WTC11 (cell line): ENCODE measurements at regions not wholly inside any gene's neighbourhood (a gene's known extent, or its start where the extent isn't known, plus 50 kb on each side); places are given as distances from the start of the nearest gene placed in this dataset.
A peak's percentile ranks its signal among the peaks of the same experiment; 100 is the strongest.
"Not testable (repeated sequence)": the region's sequence is repeated elsewhere in the genome, so short reads cannot be mapped to it uniquely, and the experiment has no call there.

Experiments
- ATAC-seq: fragments of 200-7000 bp; cut with Tn5 transposase; 2 replicates; pipeline ENCODE4 v1.10.0; 2021; ENCODE audit warnings: mild to moderate bottlenecking, moderate library complexity
- CTCF ChIA-PET: fragments of 300-600 bp; sonication (Branson Sonifier 250); formaldehyde crosslinking; loops from one replicate; lab custom pipeline; 2021; ENCODE audit warnings: antibody characterized with exemption; lab: Charles Lee
- POLR2A ChIA-PET: fragments of 350-600 bp; sonication (Branson Sonifier 250); formaldehyde crosslinking; loops from one replicate; lab custom pipeline; 2021; ENCODE audit warnings: antibody characterized with exemption; lab: Charles Lee
- DNase-seq: peaks from one replicate; pipeline ENCODE4 v3.0.0; 2021; ENCODE audit warnings: low spot score
- H3K27ac Mint-ChIP-seq: 2 replicates; pipeline ENCODE4 v1.8.0; 2021; ENCODE audit warnings: mixed read lengths
- H3K27me3 Mint-ChIP-seq: 2 replicates; pipeline ENCODE4 v1.8.0; 2021; ENCODE audit warnings: low read depth, mild to moderate bottlenecking, moderate library complexity, mixed read lengths
- H3K36me3 Mint-ChIP-seq: 2 replicates; pipeline ENCODE4 v1.8.0; 2021; ENCODE audit warnings: mixed read lengths
- H3K4me1 Mint-ChIP-seq: 2 replicates; pipeline ENCODE4 v1.8.0; 2022; ENCODE audit warnings: mixed read lengths
- H3K4me3 Mint-ChIP-seq: 2 replicates; pipeline ENCODE4 v1.8.0; 2021; ENCODE audit warnings: mild to moderate bottlenecking, moderate library complexity, mixed read lengths
- H3K9me3 Mint-ChIP-seq: 2 replicates; pipeline ENCODE4 v1.8.0; 2021; ENCODE audit warnings: mixed read lengths
- CBFB ChIP-seq: sonication (generic); formaldehyde crosslinking; IDR thresholded peaks from 2 replicates; pipeline ENCODE4 v1.8.1; 2022; ENCODE audit warnings: mild to moderate bottlenecking, low read depth, missing genetic modification reagents
- ELF4 ChIP-seq: sonication (generic); formaldehyde crosslinking; IDR thresholded peaks from 2 replicates; pipeline ENCODE4 v1.8.1; 2022; ENCODE audit warnings: low read depth, mild to moderate bottlenecking, moderate library complexity, missing genetic modification reagents
- FOXP1 ChIP-seq: sonication (generic); formaldehyde crosslinking; IDR thresholded peaks from 2 replicates; pipeline ENCODE4 v1.8.0; 2022; ENCODE audit warnings: missing genetic modification reagents, mild to moderate bottlenecking, moderate library complexity, borderline replicate concordance
- GABPB1 ChIP-seq: sonication (generic); formaldehyde crosslinking; IDR thresholded peaks from 2 replicates; pipeline ENCODE4 v1.8.1; 2023; ENCODE audit warnings: mild to moderate bottlenecking, missing genetic modification reagents
- HMGA2 ChIP-seq: fragments of 250-450 bp; sonication (Bioruptor Pico); IDR thresholded peaks from 2 replicates; pipeline ENCODE4 v1.4.0; 2021; ENCODE audit warnings: mild to moderate bottlenecking, moderate library complexity
- IRF1 ChIP-seq: sonication (generic); formaldehyde crosslinking; IDR thresholded peaks from 2 replicates; pipeline ENCODE4 v1.8.0; 2023; ENCODE audit warnings: missing genetic modification reagents
- MYBL2 ChIP-seq: sonication (generic); formaldehyde crosslinking; IDR thresholded peaks from 2 replicates; pipeline ENCODE4 v1.8.1; 2023; ENCODE audit warnings: mild to moderate bottlenecking, moderate library complexity, missing genetic modification reagents
- SOX15 ChIP-seq: fragments of 250-450 bp; sonication (Bioruptor Pico); IDR thresholded peaks from 2 replicates; pipeline ENCODE4 v1.9.0; 2021; ENCODE audit warnings: mild to moderate bottlenecking
- TEAD1 ChIP-seq: sonication (generic); formaldehyde crosslinking; IDR thresholded peaks from 2 replicates; pipeline ENCODE4 v1.8.0; 2022; ENCODE audit warnings: mild to moderate bottlenecking, missing genetic modification reagents
- ZMAT4 ChIP-seq: fragments of 250-450 bp; sonication (Bioruptor Pico); IDR thresholded peaks from 2 replicates; pipeline ENCODE4 v1.9.0; 2021; ENCODE audit warnings: mild to moderate bottlenecking
- ZNF138 ChIP-seq: sonication (generic); formaldehyde crosslinking; conservative IDR thresholded peaks from 2 replicates; pipeline ENCODE4 v1.8.1; 2022; ENCODE audit warnings: mild to moderate bottlenecking, moderate library complexity, missing genetic modification reagents
- ZNF512 ChIP-seq: sonication (generic); formaldehyde crosslinking; IDR thresholded peaks from 2 replicates; pipeline ENCODE4 v1.8.1; 2022; ENCODE audit warnings: missing genetic modification reagents, borderline replicate concordance
- TF ChIP-seq, protein P1 (sequence below): fragments of 200-600 bp; IDR thresholded peaks from 2 replicates; pipeline ENCODE4 v1.8.0; 2022; ENCODE audit warnings: antibody characterized with exemption
- TF ChIP-seq, protein P2 (sequence below): sonication (generic); formaldehyde crosslinking; conservative IDR thresholded peaks from 2 replicates; pipeline ENCODE4 v1.8.1; 2023; ENCODE audit warnings: mild to moderate bottlenecking, low read depth, missing genetic modification reagents, moderate library complexity
- TF ChIP-seq, protein P3 (sequence below): fragments of 250-450 bp; sonication (Bioruptor Pico); IDR thresholded peaks from 2 replicates; pipeline ENCODE4 v1.9.0; 2021; ENCODE audit warnings: moderate library complexity, mild to moderate bottlenecking, inconsistent platforms, borderline replicate concordance
- TF ChIP-seq, protein P4 (sequence below): sonication (generic); formaldehyde crosslinking; IDR thresholded peaks from 2 replicates; pipeline ENCODE4 v1.8.1; 2022; ENCODE audit warnings: low read depth, mild to moderate bottlenecking, moderate library complexity, missing genetic modification reagents, borderline replicate concordance

GRCh38 chr4:123235431-123235830 lies 161.2 kb upstream of the SPRY1 start:
- H3K36me3 Mint-ChIP-seq = peaks cover 20% of the 10 kb centered on the region
- H3K4me3 Mint-ChIP-seq = no peak overlapping the region
- no peaks in the 10 kb centered on the region for H3K27me3 Mint-ChIP-seq
- POLR2A ChIA-PET = no interaction called here
- H3K9me3 Mint-ChIP-seq = peaks cover 8% of the 10 kb centered on the region
- peak overlapping the region; percentile 53; the same call in 1 of the 2 replicates for H3K27ac Mint-ChIP-seq
- DNase-seq (no peak), ATAC-seq (no peak)
- CTCF ChIA-PET = no interaction called here
- H3K4me1 Mint-ChIP-seq = peaks cover 39% of the 10 kb centered on the region
- no peak for TF ChIP-seq MYBL2 (CRISPR knock-in tag)
- TF ChIP-seq CBFB (CRISPR knock-in tag) = no peak
- no peak for TF ChIP-seq GABPB1 (CRISPR knock-in tag)
- no peak for TF ChIP-seq ELF4 (CRISPR knock-in tag)
- TF ChIP-seq ZMAT4 (CRISPR knock-in tag) = no peak
- TF ChIP-seq IRF1 (CRISPR knock-in tag) = no peak
- TF ChIP-seq, protein P1, sequence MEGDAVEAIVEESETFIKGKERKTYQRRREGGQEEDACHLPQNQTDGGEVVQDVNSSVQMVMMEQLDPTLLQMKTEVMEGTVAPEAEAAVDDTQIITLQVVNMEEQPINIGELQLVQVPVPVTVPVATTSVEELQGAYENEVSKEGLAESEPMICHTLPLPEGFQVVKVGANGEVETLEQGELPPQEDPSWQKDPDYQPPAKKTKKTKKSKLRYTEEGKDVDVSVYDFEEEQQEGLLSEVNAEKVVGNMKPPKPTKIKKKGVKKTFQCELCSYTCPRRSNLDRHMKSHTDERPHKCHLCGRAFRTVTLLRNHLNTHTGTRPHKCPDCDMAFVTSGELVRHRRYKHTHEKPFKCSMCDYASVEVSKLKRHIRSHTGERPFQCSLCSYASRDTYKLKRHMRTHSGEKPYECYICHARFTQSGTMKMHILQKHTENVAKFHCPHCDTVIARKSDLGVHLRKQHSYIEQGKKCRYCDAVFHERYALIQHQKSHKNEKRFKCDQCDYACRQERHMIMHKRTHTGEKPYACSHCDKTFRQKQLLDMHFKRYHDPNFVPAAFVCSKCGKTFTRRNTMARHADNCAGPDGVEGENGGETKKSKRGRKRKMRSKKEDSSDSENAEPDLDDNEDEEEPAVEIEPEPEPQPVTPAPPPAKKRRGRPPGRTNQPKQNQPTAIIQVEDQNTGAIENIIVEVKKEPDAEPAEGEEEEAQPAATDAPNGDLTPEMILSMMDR = no peak

DNA sequence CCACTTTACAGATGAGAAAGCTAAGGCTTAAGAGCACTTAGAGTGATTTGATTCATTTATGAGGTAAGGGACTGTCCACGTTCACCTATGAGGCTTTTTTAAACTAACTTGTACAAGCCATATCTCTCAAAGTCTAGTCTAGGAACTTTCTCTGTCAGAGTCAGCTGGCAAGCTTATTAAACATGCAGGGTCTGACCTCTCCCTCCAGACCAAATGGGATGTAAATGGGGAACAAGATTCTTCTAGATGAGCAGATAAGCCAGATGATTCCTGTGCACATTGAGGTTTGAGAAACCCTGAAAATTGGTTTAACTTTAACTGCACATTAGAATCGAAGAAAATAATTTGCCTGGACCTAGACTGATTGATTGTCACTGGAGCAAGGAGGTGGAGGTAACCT lies 160.0 kb upstream of the SPRY1 start:
- ChIA-PET POLR2A (no interaction called here), CTCF (no interaction called here)
- Mint-ChIP-seq H3K36me3 (peaks cover 20% of the 10 kb centered on the region), H3K4me3 (no peak overlapping the region), H3K27me3 (no peaks in the 10 kb centered on the region), H3K4me1 (peaks cover 27% of the 10 kb centered on the region), H3K9me3 (peaks cover 10% of the 10 kb centered on the region), H3K27ac (no peak overlapping the region)
- DNase-seq (no peak), ATAC-seq (no peak)
- TF ChIP-seq FOXP1 (CRISPR knock-in tag) (no peak), HMGA2 (CRISPR knock-in tag) (no peak)

- POLR2A ChIA-PET, DNase-seq, H3K27me3 Mint-ChIP-seq, H3K27ac Mint-ChIP-seq, CTCF ChIA-PET, H3K4me3 Mint-ChIP-seq, H3K4me1 Mint-ChIP-seq, ATAC-seq: not testable (repeated sequence)
- Mint-ChIP-seq H3K9me3 (peaks cover 27% of the 10 kb centered on the region), H3K36me3 (peaks cover 20% of the 10 kb centered on the region)
Measured at GRCh38 chr4:123240286-123240685, 156.3 kb upstream of the SPRY1 start.

DNA sequence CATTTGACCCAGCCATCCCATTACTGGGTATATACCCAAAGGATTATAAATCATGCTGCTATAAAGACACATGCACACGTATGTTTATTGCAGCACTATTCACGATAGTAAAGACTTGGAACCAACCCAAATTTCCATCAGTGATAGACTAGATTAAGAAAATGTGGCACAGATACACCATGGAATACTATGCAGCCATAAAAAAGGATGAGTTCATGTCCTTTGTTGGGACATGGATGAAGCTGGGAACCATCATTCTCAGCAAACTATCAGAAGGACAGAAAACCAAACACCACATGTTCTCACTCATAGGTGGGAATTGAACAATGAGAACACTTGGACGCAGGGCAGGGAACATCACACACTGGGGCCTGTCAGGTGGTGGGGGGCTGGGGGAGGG lies 153.4 kb upstream of the SPRY1 start:
- ATAC-seq, H3K36me3 Mint-ChIP-seq, DNase-seq, POLR2A ChIA-PET, CTCF ChIA-PET, H3K27me3 Mint-ChIP-seq, H3K4me3 Mint-ChIP-seq, H3K4me1 Mint-ChIP-seq, H3K27ac Mint-ChIP-seq: not testable (repeated sequence)
- peaks cover 27% of the 10 kb centered on the region for H3K9me3 Mint-ChIP-seq

GRCh38 chr4:123244137-123244536 lies 152.5 kb upstream of the SPRY1 start:
- Mint-ChIP-seq H3K9me3 (peaks cover 19% of the 10 kb centered on the region), H3K4me3 (no peak overlapping the region), H3K36me3 (peaks cover under 1% of the 10 kb centered on the region; the same call in 1 of the 2 replicates), H3K4me1 (peaks cover 4% of the 10 kb centered on the region), H3K27me3 (no peaks in the 10 kb centered on the region), H3K27ac (no peak overlapping the region)
- POLR2A ChIA-PET = no interaction called here
- CTCF ChIA-PET = no interaction called here
- no peak for DNase-seq
- ATAC-seq = peak; percentile 77; the same call in 1 of the 2 replicates
- TF ChIP-seq, protein P2, sequence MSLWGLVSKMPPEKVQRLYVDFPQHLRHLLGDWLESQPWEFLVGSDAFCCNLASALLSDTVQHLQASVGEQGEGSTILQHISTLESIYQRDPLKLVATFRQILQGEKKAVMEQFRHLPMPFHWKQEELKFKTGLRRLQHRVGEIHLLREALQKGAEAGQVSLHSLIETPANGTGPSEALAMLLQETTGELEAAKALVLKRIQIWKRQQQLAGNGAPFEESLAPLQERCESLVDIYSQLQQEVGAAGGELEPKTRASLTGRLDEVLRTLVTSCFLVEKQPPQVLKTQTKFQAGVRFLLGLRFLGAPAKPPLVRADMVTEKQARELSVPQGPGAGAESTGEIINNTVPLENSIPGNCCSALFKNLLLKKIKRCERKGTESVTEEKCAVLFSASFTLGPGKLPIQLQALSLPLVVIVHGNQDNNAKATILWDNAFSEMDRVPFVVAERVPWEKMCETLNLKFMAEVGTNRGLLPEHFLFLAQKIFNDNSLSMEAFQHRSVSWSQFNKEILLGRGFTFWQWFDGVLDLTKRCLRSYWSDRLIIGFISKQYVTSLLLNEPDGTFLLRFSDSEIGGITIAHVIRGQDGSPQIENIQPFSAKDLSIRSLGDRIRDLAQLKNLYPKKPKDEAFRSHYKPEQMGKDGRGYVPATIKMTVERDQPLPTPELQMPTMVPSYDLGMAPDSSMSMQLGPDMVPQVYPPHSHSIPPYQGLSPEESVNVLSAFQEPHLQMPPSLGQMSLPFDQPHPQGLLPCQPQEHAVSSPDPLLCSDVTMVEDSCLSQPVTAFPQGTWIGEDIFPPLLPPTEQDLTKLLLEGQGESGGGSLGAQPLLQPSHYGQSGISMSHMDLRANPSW = no peak
- TF ChIP-seq ZMAT4 (CRISPR knock-in tag) (no peak), ZNF512 (CRISPR knock-in tag) (no peak), ZNF138 (CRISPR knock-in tag) (no peak), FOXP1 (CRISPR knock-in tag) (no peak), TEAD1 (no peak), SOX15 (no peak)
- TF ChIP-seq, protein P3, sequence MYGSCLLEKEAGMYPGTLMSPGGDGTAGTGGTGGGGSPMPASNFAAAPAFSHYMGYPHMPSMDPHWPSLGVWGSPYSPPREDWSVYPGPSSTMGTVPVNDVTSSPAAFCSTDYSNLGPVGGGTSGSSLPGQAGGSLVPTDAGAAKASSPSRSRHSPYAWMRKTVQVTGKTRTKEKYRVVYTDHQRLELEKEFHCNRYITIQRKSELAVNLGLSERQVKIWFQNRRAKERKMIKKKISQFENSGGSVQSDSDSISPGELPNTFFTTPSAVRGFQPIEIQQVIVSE (CRISPR knock-in tag) = no peak
- TF ChIP-seq, protein P4, sequence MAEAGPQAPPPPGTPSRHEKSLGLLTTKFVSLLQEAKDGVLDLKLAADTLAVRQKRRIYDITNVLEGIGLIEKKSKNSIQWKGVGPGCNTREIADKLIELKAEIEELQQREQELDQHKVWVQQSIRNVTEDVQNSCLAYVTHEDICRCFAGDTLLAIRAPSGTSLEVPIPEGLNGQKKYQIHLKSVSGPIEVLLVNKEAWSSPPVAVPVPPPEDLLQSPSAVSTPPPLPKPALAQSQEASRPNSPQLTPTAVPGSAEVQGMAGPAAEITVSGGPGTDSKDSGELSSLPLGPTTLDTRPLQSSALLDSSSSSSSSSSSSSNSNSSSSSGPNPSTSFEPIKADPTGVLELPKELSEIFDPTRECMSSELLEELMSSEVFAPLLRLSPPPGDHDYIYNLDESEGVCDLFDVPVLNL (CRISPR knock-in tag) = no peak
